SIG-M5 (cell line): ENCODE measurements at regions not wholly inside any gene's neighbourhood (a gene's known extent, or its start where the extent isn't known, plus 50 kb on each side); places are given as distances from the start of the nearest gene placed in this dataset.
"Not testable (repeated sequence)": the region's sequence is repeated elsewhere in the genome, so short reads cannot be mapped to it uniquely, and the experiment has no call there.

Source experiments
- DNase-seq: peaks from one replicate; lab custom pipeline; 2025; lab: John Stamatoyannopoulos, UW

DNA sequence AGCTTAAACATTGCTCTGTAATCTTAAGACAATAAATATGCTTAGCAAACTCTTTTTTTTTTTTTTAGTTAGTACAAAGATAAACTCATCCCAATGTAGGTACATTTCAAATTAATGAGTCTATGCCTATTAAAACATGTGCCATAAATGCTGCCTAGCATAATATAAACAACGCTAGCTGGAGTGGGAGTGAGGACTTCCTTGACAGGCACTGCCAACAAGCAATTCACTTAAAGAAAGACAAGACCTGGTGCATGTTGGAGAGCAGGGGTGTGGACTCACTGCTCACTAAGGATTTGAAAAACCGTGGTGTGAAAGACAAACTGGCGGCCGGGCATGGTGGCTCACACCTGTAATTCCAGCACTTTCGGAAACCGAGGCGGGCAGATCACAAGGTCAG, 187.2 kb upstream of the RGS6 start:
- DNase-seq: no peak

- no peak for DNase-seq
These were observed 184.0 kb upstream of the RGS6 start for GRCh38 chr14:71748196-71748595.

DNA sequence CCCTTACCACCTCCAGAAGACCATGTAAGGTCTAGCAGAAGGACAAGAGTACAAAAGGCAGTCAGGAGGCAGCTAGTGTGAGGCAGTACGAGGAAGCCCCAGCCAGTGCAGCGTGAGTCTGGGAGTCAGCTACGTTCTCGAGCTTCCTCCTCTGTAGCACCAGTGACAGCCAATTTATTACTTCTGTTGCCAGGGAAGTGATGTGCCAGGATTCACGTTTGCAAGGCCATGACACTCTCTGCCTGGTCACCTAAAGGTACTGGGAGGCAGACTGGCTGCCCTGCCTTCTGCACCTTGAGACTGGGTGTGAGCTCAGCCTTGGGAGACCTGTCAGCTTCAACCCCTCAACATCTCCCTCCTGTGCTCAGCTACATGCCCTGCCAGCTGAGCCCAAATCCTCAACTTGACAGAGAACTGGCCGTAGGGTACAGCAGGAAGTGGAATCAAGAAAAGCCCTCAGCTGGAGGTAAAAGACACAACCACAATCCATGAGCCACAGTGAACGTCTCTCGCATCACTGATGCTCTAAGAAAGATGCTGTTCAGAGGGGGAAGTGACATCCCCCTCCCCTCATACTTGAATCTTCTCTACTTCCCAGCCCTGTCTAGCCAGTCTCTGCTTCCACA, 182.5 kb upstream of the RGS6 start:
- DNase-seq: no peak

DNA sequence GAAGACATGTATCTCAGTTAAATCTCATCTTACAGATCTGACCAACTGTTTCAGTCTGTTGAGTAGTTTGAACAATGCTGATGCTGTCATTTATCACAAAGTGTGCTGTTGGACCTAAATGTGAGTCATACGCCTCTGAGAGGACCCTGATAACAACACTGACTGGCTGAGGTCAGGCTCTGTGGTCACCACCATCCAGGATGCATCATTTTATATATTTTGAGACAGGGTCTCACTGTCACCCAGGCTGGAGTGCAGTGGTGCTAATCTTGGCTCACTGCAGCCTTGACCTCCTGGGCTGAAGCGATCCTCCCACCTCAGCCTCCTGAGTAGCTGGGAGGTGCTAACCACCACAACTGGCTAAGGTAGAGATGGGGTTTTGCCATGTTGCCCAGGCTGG, 181.0 kb upstream of the RGS6 start:
- no peak for DNase-seq

- no peak for DNase-seq
These were observed 180.0 kb upstream of the RGS6 start for GRCh38 chr14:71752111-71752738.

DNA sequence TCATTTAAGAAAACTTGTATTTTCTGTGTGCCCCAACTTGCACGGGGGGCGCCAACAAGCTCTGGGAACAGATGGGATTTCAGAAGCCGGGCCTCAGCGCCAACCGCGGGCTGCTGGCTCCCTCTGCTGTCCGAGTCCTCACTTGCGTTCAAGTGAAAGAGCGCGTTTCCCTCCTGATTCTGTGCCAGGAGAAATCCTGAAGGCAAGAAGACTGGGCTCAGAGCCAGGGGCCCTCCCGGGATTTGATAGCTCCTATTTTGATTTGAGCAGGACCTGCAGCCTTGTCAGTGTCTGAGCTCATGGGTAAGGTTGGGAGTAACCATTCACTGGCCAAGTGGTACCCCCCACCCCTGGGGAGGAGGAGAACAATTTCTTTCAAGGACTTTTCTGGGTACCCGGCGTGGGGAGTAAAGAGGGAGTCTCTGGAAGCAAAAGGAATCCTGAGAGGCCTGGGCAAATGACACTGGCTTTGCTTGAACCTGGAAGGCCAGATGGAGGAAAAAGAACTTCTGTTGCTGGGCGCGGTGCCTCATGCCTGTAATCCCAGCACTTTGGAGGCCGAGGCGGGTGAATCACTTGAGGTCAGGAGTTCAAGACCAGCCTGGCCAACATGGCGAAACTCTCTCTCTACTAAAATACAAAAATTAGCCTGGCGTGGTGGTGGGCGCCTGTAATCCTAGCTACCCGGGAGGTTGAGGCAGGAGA, 179.0 kb upstream of the RGS6 start:
- no peak for DNase-seq

DNA sequence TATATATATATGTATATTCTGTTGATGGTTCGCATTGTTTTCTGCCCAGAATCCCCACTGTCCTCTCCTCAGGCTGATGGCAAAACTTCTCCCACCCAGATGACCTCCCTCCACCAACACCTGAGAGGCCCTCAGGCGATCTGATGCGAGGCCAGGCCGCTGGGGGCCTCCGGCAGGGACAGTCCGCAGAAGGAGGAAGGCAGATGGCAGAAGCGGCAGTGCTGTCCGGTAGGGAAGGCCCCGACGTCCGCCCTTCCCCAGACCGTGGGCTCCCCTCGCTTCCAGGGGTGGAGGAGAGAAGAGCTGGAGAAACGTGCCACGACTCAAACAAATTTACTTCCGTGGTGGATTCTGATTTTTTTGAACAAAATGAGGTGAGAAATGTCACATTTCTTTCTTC, 178.3 kb upstream of the RGS6 start:
- no peak for DNase-seq

- no peak for DNase-seq
These were observed 177.7 kb upstream of the RGS6 start for GRCh38 chr14:71754422-71755095.

GRCh38 chr14:71758229-71758951, 173.8 kb upstream of the RGS6 start:
- no peak for DNase-seq

GRCh38 chr14:71762575-71762974, 169.7 kb upstream of the RGS6 start:
- DNase-seq: no peak

GRCh38 chr14:71764701-71765382, 167.4 kb upstream of the RGS6 start:
- no peak for DNase-seq

- DNase-seq: no peak
These were observed 166.7 kb upstream of the RGS6 start for GRCh38 chr14:71765505-71765904.

- DNase-seq: no peak
These were observed 161.8 kb upstream of the RGS6 start for GRCh38 chr14:71770431-71770830.

DNA sequence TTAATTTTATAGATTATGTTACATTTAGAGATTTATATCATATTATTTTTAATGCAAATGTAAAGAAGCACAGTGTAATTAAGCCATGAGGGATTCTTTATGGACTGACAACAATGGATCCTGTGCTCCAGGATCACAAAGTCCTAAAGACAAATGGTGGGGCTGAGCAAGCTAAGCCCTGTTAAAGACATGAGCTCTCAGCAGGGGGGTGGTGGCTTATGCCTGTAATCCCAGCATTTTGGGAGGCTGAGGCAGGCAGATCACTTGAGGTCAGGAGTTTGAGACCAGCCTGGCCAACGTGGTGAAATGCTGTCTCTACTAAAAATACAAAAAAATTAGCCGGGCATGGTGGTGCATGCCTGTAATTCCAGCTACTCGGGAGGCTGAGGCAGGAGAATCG, 160.8 kb upstream of the RGS6 start:
- not testable (repeated sequence) for DNase-seq

DNA sequence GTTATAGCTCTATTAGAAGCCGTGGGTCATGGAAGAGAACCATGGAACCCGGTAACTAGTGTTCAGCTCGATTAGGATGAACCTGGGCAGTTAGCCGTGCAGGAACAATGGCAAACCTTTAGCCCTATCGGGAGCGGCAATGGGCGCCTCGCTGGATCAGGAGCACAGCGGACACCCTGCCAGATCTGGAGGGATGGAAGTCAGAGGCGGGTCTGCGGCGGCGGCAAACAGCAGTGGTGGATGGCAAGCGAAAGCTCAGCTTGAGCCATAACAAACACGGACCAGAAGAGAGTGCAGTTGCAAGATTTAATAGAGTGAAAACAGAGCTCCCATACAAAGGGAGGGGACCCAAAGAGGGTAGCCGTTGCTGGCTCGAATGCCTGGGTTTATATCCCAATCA, 160.2 kb upstream of the RGS6 start:
- not testable (repeated sequence) for DNase-seq

GRCh38 chr14:71773898-71774481, 158.2 kb upstream of the RGS6 start:
- DNase-seq: no peak

DNA sequence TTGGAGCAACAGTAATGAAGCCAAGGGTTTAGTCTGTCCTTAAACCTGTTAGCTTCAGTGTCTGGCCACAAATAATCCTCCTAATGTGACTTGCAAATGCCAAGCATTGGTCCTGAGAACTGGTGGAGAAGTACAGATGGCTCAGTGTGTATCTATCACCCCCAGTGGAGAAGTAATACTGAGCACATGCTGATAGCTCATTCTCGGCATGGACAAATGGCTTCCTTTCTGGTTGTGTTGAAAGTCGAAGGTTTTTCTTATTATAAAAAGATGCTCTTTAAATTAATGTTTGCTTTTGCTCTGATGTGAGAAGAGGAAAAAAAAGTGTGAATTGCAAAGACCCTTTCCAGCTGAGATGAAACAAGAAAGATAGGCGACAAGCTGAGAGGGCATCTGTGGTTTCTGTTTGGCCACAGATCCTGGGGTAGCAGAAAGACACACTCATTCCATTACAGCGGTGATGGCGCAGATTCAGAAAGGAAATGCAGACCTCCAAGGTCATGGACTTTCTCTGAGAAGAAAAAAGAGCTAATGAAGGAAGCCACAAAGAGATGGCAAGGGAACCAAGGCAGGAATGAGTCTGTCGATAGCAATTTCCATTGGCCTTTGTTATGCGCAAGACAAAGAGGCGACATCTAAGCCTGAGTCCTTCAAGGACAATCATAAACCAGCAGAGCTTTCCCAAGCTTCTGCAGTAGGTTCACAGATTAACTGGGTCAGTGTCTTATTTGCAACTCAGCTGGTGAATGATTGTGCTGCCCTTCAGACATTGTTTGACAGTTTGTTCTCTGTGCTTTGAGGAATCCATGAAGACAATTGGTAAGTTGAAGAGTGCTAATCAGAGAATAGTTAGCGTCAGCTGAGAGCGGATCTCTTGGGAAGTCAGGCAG, 155.5 kb upstream of the RGS6 start:
- no peak for DNase-seq

GRCh38 chr14:71780075-71780474, 152.2 kb upstream of the RGS6 start:
- DNase-seq: no peak

- no peak for DNase-seq
These were observed 151.4 kb upstream of the RGS6 start for GRCh38 chr14:71780822-71781221.

GRCh38 chr14:71783088-71783487, 149.1 kb upstream of the RGS6 start:
- DNase-seq: no peak
